ENCODE measurements at regions not wholly inside any gene's neighbourhood (a gene's known extent, or its start where the extent isn't known, plus 50 kb on each side); places are given as distances from the start of the nearest gene placed in this dataset.

- H3K4me1 ChIP-seq (ENCODE audit: control insufficient read depth, extremely low read depth, insufficient read depth, low read length), result no peaks in the 10 kb centered on the region
- H3K79me2 ChIP-seq (ENCODE audit: control insufficient read depth, insufficient read depth, low read length), result no peaks in the 10 kb centered on the region
- no peak overlapping the region for H3K27ac ChIP-seq (ENCODE audit: insufficient read depth, low read length)
- no peak for DNase-seq (ENCODE audit: low read depth in 2 of 2)
- no peak overlapping the region for H2AFZ ChIP-seq (ENCODE audit: low read length)
- TF ChIP-seq EZH2 (IDR thresholded peaks at IDR 0.05; ENCODE audit: low read length, missing control alignments) (no peak), CTCF (conservative IDR thresholded peaks at IDR 0.05 in 1 of 2, IDR thresholded peaks at IDR 0.05 in 1 of 2; ENCODE audit: low read depth in 1 of 2, low read length in 2 of 2) (no peak)
- H3K36me3 ChIP-seq (ENCODE audit: control insufficient read depth, insufficient read depth, low read length), result no peaks in the 10 kb centered on the region
- no peak overlapping the region for H3K4me3 ChIP-seq (replicated peaks in 1 of 4; ENCODE audit: control extremely low read depth in 1 of 4, insufficient read depth in 1 of 4, low read depth in 3 of 4, low read length in 4 of 4)
- no peaks in the 10 kb centered on the region for H3K27me3 ChIP-seq (ENCODE audit: control insufficient read depth, insufficient read depth, low read length)
- H3K9ac ChIP-seq (ENCODE audit: insufficient read depth, low read length), result no peak overlapping the region
- no peaks in the 10 kb centered on the region for H4K20me1 ChIP-seq (ENCODE audit: control insufficient read depth, extremely low read depth, insufficient read depth, low read length)
- H3K9me3 ChIP-seq (ENCODE audit: control insufficient read depth, insufficient read depth, low read depth, low read length), result no peaks in the 10 kb centered on the region
- no peak overlapping the region for H3K4me2 ChIP-seq (ENCODE audit: extremely low read depth, insufficient read depth, low read length)
Measured at GRCh38 chr12:93204896-93205295, 172.8 kb upstream of the NUDT4 start.

GRCh38 chr12:93205361-93205760 is 172.4 kb upstream of the NUDT4 start:
- TF ChIP-seq EZH2 (IDR thresholded peaks at IDR 0.05; ENCODE audit: low read length, missing control alignments) (no peak), CTCF (conservative IDR thresholded peaks at IDR 0.05 in 1 of 2, IDR thresholded peaks at IDR 0.05 in 1 of 2; ENCODE audit: low read depth in 1 of 2, low read length in 2 of 2) (no peak)
- Histone ChIP-seq H3K9ac (ENCODE audit: insufficient read depth, low read length) (no peak overlapping the region), H3K4me2 (ENCODE audit: extremely low read depth, insufficient read depth, low read length) (no peak overlapping the region), H3K4me1 (ENCODE audit: control insufficient read depth, extremely low read depth, insufficient read depth, low read length) (no peaks in the 10 kb centered on the region), H3K27me3 (ENCODE audit: control insufficient read depth, insufficient read depth, low read length) (no peaks in the 10 kb centered on the region), H4K20me1 (ENCODE audit: control insufficient read depth, extremely low read depth, insufficient read depth, low read length) (no peaks in the 10 kb centered on the region), H3K36me3 (ENCODE audit: control insufficient read depth, insufficient read depth, low read length) (no peaks in the 10 kb centered on the region), H3K9me3 (ENCODE audit: control insufficient read depth, insufficient read depth, low read depth, low read length) (no peaks in the 10 kb centered on the region), H3K27ac (ENCODE audit: insufficient read depth, low read length) (no peak overlapping the region), H3K4me3 (replicated peaks in 1 of 4; ENCODE audit: control extremely low read depth in 1 of 4, insufficient read depth in 1 of 4, low read depth in 3 of 4, low read length in 4 of 4) (no peak overlapping the region), H2AFZ (ENCODE audit: low read length) (no peak overlapping the region), H3K79me2 (ENCODE audit: control insufficient read depth, insufficient read depth, low read length) (no peaks in the 10 kb centered on the region)
- no peak for DNase-seq (ENCODE audit: low read depth in 2 of 2)

GRCh38 chr12:93208011-93208410 is 169.7 kb upstream of the NUDT4 start:
- Histone ChIP-seq H3K27me3 (ENCODE audit: control insufficient read depth, insufficient read depth, low read length) (no peaks in the 10 kb centered on the region), H3K9ac (ENCODE audit: insufficient read depth, low read length) (no peak overlapping the region), H3K36me3 (ENCODE audit: control insufficient read depth, insufficient read depth, low read length) (no peaks in the 10 kb centered on the region), H2AFZ (ENCODE audit: low read length) (no peak overlapping the region), H3K79me2 (ENCODE audit: control insufficient read depth, insufficient read depth, low read length) (no peaks in the 10 kb centered on the region), H3K4me1 (ENCODE audit: control insufficient read depth, extremely low read depth, insufficient read depth, low read length) (no peaks in the 10 kb centered on the region), H3K4me2 (ENCODE audit: extremely low read depth, insufficient read depth, low read length) (no peak overlapping the region), H3K9me3 (ENCODE audit: control insufficient read depth, insufficient read depth, low read depth, low read length) (no peaks in the 10 kb centered on the region), H3K4me3 (replicated peaks in 1 of 4; ENCODE audit: control extremely low read depth in 1 of 4, insufficient read depth in 1 of 4, low read depth in 3 of 4, low read length in 4 of 4) (no peak overlapping the region), H4K20me1 (ENCODE audit: control insufficient read depth, extremely low read depth, insufficient read depth, low read length) (no peaks in the 10 kb centered on the region), H3K27ac (ENCODE audit: insufficient read depth, low read length) (no peak overlapping the region)
- no peak for DNase-seq (ENCODE audit: low read depth in 2 of 2)
- TF ChIP-seq CTCF (conservative IDR thresholded peaks at IDR 0.05 in 1 of 2, IDR thresholded peaks at IDR 0.05 in 1 of 2; ENCODE audit: low read depth in 1 of 2, low read length in 2 of 2) (no peak), EZH2 (IDR thresholded peaks at IDR 0.05; ENCODE audit: low read length, missing control alignments) (no peak)
